HTR-8/SVneo (cell line): ENCODE measurements at regions not wholly inside any gene's neighbourhood (a gene's known extent, or its start where the extent isn't known, plus 50 kb on each side); places are given as distances from the start of the nearest gene placed in this dataset.
A peak's percentile ranks its signal among the peaks of the same experiment; 100 is the strongest.
"Not testable (repeated sequence)": the region's sequence is repeated elsewhere in the genome, so short reads cannot be mapped to it uniquely, and the experiment has no call there.

Source experiments
- DNase-seq: peaks from one replicate; pipeline ENCODE4 v3.0.0; 2011; ENCODE audit warnings: low spot score, mixed read lengths; ENCODE audit not compliant: insufficient read length
- FAIRE-seq: peaks from 2 replicates; lab custom pipeline; 2011; peaks lifted over from hg19 to GRCh38; lab: Jason Lieb, UNC

DNA sequence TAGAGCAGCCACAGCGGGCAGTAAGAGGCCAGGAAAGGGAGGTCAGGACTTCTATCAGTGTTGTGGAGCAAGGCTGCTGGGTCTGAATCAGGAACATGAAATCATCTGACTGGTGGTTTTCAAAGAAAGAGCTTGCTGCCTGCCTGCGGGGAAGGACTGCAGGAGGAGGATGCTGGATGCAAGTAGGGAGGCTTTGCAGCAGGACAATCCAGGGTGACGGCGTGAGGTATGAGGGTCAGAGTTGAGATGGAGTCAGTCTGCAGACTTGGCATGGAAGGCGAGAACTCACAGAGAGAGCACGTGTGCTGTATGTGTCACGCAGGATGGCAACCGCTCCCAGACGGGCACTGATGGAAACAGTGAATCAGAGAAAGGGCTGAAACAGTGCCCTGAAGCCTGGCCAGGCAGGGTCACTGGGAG lies 59.2 kb upstream of the CD93 start:
- FAIRE-seq (no peak), DNase-seq (no peak)

GRCh38 chr20:23144856-23145255 lies 58.7 kb upstream of the CD93 start:
- FAIRE-seq = no peak
- DNase-seq = no peak

DNA sequence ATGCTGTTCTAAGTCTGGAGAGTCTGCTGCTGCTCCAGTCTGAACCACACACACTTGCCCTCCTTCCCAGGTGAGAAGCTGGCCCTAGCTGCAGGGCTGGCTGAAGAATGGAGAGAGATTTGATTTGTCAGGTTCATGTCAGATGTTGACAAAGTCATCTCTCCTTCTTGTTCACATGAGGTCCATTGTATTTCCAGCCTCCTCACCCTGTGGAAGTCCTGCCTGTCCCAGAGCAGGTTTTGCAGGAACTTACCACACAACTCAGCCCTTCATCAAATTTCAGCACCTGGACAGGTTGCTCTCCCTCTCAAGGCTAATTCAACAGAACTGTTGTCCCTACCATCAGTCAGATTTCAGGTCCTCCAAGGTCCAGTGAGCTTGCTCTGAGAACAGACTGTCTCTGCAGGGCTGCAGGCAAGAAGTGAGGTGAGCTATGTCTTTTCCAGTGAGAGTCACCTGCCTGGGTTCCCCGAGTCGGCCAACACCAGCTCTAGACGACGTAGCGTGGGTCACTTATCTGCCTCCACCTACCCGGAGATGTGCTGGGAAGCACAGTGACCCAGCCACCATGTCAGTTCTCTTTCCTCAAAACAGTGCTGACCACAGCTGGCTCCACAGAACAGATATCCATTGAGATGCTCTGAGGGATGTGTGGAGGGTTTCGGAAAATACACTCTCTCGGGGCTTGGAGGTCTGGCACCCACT lies 58.0 kb upstream of the CD93 start:
- no peak for FAIRE-seq
- no peak for DNase-seq

DNA sequence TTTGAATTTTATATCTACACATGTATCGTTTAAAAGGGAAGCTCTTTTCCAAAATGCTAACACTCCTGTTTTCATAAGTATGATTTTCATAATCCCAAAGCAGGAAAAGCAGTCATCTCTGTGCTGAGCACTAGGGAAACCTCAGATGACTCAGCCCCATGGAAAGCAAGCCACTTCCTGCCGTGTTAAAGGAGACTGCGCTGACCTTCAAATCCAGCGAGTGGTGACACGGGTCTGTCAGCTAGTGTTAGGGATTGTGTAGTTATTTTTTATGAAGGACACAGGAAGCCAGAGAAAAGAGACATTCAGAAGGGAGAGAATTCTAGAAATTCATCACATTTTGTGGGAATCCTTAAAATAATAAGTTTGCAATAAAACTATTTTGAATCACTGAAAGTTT lies 57.0 kb upstream of the CD93 start:
- FAIRE-seq = no peak
- DNase-seq = peak; percentile 75

DNA sequence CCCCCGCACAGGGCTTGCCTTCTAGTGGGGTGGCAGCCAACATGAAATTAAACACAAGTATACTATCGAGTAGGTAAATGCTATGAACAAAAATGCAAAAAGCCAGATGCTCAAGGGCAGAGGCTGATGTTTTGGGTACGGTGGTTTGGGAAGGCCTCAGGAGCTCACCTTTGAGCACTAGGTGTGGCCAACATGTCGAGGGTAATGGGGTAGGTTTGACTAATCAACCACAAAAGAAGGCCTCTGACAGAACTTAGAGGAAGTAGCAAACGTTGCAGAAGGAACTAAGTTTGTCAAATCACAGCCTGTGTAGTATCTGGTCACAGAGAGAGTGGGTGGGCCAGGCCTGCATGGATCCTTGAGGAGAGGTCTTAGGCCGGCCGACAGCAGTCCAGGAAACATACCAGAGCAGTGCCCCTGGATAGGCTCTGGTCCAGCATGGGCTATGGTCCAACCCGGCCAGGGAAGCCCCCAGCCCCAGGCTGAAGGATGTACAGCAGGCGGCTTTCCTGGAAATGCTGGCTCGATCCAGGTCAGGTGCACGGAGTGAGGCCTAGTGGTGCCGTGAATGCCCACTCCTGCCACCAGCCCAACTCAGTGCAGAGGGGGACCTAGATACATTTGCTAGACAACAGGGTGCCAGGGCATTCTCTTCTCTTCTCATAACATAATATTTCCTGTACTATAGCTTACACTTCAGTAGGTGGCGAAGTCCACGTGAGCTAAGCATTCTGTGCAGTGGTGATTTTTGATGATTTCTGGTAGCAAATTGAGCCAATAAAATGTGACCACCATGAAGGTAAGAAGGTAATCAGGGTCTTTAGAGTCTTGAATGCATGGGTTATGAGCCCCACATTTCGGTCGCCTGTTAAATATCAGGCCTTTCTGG lies 56.3 kb upstream of the CD93 start:
- no peak for FAIRE-seq

DNA sequence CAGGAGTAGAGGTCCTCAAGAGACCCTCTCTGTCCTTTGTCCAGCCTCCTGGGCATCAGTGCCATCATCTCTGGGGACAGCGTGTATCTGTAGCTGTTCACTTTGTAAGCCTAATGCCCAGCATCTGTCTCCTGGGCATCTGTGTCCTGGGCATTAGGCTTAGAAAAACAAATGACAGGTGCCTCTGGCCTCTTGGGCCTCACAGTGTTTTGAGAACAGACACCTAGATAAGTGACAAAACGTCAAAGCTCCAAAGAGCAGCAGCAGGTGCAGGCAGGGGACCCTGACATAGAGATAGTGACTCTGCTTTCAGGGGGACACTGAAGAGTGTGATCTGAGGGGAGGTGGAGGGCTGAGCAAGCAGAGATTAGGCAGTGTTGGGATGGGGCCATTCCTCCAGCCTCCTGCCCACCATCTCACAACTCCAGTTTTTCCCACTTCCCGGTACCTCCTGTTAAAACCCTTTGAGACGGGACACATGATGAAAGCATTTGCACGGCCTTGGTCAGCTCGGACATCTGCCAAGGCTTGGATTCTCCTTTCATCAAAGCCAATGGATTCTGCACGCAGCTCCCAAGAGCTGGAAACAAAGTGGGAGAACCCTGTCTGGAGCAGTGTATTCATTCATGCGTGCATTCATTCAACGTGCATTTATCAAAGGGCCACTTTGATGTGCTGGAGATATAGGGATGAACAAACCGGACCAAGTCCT lies 55.5 kb upstream of the CD93 start:
- DNase-seq (no peak), FAIRE-seq (no peak)

More for the DNA sequence above, 56.3 kb upstream of the CD93 start:
- no peak for DNase-seq

DNA sequence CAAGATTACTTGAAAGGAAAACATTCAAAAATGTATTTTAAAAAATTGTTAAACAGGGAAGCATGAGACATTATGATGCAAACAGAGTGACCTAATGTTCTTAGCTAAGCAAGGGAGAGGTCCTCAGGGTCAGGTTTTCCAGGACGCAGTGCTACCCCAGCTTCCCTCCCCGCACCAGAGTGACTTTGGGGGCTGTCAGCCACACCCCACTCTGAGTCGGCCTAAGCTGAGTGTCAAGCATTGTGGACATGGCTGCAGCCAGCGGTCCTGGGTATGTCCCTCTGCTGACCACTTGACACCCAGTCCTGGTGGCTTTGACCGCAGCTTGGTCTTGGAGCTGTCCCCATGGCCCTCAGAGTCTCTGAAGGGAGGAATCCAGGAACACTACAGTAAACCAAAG lies 54.9 kb upstream of the CD93 start:
- FAIRE-seq (no peak), DNase-seq (no peak)

GRCh38 chr20:23139984-23140383 lies 53.9 kb upstream of the CD93 start:
- not testable (repeated sequence) for DNase-seq, FAIRE-seq

- no peak for FAIRE-seq
- DNase-seq = no peak
Observed at GRCh38 chr20:23139524-23139923, 53.4 kb upstream of the CD93 start.

DNA sequence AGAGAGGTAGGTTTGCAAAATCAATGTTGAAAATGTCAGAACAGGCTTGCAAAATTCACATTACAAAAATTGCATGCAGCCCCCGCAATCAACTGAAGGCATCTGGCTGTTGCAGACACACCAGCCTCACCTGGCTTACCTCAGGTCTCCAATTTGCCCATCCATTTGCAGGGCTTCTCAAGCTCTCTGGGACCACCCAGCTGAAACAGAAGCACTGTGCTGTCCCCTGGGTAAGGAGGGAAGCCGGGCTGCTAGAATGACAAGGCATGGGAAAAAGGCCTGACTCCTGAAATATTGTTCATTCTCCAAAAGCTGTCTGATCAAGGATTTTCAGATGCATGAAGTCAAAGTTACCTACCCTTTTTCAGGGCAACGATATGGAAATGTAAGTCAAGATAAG lies 52.6 kb upstream of the CD93 start:
- no peak for FAIRE-seq
- no peak for DNase-seq

DNA sequence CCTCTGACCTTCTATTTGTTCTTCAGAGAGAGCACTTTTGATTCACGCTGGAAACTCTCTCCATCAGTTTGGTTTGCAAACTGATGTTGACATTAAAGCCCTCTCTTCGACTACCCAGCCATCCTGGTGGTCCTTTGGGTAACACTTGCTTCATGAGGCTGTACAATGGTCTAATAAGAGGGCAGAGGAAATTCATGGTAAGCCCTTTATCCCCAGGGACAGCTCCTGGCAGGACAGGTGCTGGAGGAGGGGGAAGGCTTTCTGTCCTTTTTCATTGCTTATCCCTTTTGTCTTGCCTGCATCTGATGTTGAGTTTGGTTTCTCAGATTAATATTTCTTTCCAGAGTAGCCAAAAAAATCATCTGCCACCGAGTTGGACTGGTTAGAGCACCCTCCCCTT lies 52.1 kb upstream of the CD93 start:
- DNase-seq = no peak
- no peak for FAIRE-seq

- no peak for FAIRE-seq
- DNase-seq = peak; percentile 40
Observed at GRCh38 chr20:23136893-23137745, 51.0 kb upstream of the CD93 start.

DNA sequence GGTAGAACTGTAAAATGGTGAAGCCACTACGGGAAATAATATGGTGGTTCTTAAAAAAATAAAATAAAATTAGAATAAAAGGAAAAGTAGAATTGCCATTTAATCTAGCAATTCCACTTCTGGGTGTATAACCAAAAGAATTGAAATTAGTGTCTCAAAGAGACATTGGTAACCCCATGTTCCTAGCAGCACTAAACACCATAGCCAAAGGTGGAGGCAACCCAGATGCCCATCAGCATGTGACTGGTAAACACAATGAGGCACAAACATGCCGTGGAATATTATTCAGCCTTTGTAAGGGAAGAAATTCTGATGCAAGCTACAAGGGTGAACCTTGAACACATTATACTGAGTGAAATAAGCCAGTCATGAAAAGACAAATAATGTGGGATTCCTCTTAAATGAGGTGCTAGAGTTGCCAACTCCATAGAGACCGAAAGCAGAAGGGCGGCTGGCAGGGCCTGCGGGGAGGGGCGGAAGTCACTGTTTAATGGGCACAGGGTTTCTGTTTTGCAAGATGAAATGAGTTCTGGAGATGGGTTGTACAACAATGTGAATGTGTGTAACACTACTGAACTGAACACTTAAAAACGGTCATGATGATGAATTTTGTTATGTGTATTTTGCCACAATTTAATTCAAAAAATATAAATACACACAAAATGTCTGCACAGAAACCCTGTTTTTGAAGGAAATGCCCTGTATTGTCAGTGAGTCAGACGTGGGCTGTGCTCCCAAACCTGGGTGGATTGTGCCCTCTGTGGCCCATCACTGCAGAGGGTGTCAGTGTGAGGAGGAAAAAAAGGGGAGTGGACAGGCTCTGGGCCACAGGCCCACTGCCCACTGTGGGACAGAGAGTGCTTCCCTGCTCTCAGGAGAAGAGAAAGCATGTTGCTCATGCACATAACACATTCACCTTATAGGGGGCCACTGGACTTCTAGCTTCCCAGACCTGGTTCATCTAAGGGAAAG lies 49.6 kb upstream of the CD93 start:
- no peak for FAIRE-seq
- no peak for DNase-seq
